HG02610 (cell line): ENCODE measurements at regions not wholly inside any gene's neighbourhood (a gene's known extent, or its start where the extent isn't known, plus 50 kb on each side); places are given as distances from the start of the nearest gene placed in this dataset.

Source experiments
- ATAC-seq: cut with Tn5 transposase; IDR thresholded peaks from one replicate; pipeline ENCODE4 v1.9.1; 2021; ENCODE audit warnings: mild to moderate bottlenecking, moderate library complexity; ENCODE audit not compliant: unreplicated experiment

DNA sequence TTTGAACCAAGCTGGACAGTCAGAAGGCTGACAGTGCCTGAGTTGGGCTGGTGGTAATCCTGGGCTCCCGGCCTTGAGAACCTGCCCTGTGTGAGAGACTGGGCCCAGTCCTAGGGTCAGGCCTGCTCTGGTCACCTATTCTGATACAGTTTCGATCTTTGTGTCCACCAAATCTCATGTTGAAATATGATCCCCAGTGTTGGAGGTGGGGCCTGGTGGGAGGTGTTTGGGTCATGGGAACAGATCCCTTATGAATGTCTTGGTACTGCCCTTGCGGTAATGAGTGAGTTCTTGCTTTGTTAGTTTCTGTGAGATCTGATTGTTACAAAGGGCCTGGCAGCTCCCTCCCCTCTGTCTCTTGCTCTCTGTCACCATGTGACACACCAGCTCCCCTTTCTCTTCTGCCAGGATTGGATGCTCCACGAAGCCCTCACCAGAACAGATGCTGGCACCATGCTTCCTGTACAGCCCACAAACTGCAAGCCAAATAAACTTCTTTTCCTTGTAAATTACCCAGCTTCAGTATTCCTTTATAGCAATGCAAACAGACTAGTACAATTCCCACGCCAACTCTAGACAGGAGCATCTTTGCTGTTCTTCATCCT is 111.8 kb upstream of the ZNF438 start:
- no peak for ATAC-seq

DNA sequence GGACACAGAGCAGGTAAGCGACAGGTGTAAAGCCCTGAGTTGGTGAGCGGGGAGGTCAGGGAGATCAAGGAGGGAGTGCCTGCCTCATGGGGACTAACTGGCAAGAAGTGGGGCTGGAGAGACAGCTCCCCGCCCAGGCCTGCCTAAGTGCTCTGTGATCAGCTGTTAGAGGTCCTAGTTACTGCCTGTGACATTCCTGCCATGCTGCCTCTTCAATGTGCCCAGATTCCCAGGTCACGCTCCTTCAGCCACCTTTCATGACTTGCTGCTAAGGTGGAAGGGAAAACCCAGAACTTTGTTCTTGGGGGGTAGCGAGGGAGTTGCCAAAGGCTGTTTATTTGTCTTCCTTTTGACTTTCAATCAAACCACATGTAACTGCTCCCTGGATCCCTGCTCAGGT is 114.3 kb upstream of the ZNF438 start:
- ATAC-seq: no peak

DNA sequence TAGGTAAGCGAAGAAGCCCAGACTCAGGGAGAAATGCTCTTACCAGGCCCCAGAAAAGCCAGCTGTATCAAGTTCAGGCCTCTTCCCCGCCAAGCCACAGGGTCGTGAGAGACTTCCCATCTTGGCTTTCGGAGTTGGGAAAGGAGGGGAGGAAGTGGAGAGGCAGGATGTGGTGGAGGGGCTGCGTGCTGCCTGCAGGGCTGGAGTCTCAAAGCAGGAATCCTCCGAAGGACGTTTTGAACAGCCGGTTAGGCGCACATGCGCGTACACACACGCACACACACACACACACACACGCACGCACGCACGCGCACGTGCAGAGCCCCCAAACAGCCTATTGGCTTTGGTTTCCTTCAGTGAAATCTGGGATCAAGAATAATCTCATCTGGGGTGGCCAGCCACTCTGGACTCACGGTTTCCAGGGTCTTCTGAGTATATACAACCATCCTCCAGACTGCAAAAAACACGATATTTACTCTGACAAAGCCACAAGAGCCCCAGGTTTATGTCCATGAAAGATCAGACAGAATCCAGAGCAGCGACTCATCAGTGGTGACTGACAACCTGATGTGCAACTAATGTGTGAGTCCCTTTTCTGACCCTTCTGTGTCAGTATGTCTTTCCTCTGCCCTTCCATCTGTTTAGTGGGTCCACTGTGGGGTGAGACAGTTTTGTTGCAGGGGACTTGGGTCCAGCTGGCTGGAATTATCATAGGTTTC is 115.0 kb upstream of the ZNF438 start:
- no peak for ATAC-seq

DNA sequence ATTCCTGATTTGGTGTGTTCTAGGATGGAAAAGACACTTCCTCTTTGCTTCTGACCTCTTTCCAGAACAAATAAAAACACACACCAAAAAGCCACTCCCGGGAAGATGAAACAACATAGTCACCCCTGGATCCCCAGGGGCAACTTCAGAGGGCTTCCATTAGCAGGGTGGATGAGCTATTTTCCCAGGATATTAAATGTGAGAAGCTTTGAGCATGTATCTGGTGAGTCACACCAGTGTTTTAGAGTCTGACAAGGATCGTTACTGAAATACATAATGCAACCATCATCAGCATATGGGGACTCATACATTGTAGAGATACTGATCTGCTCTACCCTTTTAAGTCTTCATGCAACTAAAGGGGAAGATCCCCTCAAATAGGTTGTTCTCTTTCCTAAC is 115.5 kb upstream of the ZNF438 start:
- no peak for ATAC-seq

DNA sequence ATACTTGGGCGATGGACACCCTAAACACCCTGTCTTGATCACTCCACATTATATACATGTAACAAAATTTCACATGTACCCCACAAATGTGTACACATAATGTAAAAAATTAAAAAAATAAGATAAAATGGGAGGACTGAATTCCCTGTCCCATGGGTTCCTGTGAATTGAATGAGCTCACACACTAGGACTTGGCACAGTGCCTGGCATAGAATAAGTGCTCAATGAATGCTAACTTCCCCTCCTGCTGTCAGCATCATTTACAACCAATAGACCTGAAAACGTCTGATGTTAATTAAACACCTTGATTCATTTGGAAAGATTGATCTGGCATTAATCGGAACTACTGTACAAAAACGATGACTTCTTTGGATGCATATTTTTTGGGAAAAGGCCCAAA is 117.3 kb upstream of the ZNF438 start:
- no peak for ATAC-seq

DNA sequence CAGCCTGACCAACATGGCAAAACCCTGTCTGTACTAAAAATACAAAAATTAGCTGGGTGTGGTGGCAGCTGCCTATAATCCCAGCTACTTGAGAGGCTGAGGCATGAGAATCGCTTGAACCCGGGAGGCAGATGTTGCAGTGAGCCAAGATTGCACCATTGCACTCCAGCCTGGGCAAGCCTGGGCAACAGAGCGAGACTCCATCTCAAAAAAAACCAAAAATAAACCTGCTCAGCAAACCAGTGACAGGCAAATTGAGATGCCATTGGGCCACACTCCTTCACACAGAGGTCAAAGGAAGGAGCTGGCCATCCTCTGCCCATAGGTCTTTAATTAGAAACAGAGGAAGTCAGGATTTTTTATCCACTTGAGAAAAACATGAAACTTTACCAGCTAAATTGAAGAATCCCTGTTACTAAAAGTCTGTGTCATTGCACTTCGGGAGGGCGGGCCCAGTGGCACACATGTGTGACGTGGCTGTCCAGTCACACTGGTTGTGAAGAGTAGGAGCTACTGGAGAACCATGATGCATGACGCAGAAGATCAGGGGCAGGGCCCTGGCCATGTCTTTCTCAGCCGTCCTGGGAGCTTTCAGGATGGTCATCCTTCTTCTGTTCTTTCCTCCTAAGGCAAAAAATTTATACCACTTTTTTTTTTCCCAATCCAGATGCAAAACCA is 118.3 kb upstream of the ZNF438 start:
- ATAC-seq: no peak

DNA sequence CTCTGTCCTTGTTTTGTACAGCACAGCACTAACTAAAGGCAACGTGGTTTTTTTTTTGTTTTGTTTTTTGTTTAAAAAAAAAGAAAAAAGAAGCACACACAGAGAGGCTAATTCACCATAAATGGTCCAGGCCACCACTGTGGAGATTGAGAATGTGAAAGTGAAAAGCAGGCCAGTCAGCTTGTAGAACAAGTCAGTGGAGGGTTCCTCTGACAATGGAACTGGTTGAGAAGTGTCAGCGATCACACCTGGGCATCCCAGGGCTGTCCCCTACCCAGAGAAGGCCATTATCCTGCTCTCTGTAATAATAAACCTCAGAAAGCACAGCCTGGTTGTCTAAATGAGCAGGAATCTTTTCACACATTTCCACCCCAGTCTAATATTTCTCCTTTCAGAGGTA is 119.6 kb upstream of the ZNF438 start:
- no peak for ATAC-seq

DNA sequence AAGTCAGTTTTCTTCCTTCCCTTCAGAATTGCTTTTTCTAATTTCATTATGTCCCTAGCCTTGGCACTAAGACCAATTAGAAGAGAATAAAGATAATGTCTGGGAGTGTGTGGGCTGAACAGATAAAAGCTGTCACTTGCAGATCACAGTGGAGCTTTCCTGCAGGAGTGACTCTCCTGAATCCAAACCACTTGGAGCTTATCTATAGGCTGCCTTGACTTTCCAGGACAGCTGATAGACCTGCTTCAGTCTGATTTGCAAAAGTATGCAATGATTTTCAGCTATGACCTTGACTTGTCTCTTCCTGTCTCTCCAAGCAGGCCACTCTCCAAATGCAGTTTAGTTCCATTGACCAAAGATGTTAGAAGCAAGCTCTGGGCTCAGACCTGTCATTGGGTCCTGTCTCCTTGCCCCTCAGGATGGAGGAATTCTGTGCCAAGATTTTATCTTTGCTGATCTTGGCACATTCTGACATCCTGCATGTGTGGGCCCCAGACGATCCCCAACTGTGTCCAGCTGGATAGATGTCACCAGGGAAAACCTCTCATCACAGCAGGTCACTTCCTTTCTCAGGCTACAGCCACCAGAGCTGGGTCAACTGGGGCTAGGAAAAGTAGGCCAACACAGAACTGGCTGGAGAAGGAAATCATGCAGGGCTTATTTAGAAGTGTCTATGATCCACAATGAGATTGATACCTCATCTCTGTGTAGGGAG is 120.9 kb upstream of the ZNF438 start:
- no peak for ATAC-seq

DNA sequence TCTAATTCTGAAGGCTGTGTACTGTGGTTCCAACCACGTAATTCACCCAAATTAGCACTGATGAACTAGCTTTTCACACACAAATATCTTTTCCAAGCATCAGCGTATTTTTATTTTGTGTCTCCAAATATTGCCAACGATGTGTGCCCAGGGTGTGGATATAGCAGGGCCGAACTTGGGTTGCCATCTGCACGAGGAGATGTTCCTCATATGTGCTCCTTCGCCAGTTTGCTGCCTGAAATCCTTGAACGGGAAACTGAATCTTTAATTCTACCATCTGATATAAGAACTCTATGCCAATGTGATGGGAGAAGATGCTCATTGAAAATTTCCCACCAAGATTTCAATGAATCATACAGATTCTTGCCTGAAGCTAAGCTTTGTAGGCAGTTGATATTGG is 121.5 kb upstream of the ZNF438 start:
- no peak for ATAC-seq

DNA sequence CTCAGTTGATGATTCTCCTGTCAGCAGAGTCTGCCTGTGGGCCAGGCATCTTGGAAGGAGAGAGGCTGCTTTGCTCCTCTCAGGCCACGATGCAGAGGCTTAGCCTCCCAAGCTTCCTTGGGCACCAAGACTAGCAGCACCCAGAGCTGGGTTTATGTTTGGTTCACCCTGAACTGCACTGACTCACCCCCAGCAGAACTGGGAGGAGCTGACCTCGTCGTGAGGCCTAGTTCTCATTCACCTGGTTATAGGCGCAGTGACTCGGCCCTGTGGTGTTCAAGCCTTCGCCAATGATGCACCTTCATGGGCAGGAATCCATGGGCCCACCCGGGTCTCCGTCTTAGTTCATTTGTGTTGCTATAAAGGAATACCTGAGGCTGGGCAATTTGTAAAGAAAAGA is 122.0 kb upstream of the ZNF438 start:
- no peak for ATAC-seq

DNA sequence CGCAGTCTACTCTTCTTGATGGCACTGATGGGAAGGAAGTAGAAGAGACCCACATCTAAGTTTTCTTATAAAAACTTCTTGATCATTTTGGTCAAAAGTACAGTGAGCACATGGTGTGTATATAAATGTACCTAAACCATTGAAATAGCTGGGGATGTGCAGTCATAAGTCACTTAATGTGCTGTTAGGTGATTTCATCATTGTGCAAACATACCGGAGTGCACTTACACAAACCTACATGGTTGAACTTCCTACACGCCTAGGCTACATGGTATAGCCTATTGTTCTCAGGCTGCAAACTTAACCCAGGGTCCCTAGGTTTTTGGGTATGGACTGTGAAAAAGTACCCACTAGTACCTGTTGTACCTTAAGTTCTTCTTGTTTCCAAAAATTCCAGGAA is 123.3 kb upstream of the ZNF438 start:
- no peak for ATAC-seq

DNA sequence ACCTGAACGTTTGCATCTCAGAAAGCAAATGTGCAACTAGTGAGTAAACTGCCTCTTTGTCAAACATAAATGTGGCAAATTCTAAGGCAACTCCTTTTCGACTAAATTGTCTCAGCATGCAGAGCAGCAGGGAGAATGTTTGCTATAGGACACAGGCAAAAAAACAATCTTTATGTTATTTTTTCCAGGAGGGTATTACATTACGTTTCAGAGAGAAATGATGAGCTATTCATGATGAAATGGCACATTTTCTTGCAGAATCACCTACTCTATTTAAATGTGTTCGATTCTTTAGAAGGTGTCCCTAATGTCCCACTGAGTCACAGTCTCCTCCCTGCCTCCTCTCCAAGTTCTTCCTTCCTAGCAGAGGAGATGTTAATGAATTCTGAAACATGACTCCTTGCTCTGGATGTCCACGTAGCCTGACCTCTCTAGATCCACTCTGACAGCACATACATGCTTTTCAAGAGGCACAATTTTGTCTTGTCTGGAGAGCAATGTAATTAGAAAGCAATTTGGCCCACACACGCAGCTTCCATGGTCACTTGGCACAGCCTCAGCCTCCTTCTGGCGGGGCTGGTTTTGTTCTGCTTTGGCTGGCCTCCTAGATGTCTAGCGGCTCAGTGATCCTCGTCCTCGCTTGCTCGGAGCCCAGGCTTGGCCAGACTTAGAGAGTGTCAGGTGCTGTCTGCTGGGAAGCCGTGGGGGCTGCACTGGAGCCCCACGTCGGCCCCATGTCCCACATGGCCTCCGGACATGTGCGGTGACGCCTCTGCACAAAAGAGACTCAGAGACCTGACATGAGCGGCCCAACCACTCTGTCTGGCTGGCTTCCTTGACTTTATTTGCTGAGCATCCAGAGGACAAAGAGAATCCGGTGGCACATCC is 125.7 kb upstream of the ZNF438 start:
- no peak for ATAC-seq

DNA sequence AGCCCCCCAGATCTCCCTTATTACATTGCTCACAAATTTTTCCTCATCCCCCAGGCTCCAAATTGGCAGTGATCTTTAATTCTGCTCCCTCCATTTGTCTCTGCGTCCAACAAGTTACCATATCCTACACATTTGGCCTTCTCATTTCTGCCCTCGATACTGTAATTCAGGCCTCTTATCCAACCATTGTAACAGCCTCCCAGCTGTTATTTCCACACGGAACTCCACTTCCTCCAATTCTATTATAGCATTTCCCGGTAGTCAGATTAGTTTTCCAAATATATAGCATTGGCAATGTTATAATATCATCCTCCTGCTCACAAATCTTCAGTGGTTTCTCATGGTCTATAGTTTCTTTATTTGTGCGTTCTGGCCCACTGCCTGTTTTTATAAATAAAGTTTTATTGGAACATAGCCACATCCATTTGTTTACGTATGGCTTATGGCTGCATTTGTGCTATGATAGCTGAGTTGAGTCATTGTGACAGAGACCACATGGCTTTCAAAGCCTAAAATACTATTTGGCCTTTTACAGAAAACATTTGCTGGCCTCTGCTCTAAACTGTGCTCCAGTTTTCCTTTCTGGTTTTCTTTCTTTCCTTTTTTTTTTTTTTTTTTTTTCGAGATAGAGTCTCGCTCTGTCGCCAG is 126.5 kb upstream of the ZNF438 start:
- no peak for ATAC-seq

DNA sequence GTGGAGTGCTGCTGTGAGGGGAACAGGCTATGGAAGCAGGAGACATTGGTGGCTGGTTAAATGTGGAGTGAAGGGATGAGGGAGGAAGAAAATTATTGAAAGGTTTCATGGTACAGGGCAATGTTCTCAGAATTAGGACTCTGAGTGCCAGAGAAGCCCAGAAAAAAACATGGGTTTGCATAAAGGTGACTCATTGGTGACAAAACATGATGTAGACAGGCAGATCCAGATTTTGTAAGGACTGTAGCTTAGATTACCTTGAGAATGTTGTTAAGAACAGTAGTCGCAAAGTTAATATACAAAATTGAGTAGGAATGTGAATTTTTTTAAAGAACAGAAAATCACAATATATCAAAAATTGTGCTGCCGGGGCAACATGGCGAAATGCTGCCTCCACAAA is 134.9 kb upstream of the ZNF438 start:
- no peak for ATAC-seq

DNA sequence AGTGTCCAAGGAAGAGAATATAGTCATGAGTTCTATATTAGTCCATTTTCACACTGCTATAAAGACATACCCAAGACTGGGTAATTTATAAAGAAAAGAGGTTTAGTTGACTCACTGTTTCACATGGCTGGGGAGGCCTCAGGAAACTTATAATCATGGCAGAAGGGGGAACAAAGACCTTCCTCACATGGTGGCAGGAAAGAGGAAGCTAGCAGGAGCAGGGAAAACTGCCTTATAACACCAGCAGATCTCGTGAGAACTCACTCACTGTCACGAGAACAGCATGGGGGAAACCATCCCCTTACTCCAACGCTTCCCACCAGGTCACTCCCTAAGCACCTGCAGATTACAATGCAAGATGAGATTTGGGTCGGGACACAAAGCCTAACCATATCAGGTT is 139.0 kb upstream of the ZNF438 start:
- ATAC-seq: no peak

DNA sequence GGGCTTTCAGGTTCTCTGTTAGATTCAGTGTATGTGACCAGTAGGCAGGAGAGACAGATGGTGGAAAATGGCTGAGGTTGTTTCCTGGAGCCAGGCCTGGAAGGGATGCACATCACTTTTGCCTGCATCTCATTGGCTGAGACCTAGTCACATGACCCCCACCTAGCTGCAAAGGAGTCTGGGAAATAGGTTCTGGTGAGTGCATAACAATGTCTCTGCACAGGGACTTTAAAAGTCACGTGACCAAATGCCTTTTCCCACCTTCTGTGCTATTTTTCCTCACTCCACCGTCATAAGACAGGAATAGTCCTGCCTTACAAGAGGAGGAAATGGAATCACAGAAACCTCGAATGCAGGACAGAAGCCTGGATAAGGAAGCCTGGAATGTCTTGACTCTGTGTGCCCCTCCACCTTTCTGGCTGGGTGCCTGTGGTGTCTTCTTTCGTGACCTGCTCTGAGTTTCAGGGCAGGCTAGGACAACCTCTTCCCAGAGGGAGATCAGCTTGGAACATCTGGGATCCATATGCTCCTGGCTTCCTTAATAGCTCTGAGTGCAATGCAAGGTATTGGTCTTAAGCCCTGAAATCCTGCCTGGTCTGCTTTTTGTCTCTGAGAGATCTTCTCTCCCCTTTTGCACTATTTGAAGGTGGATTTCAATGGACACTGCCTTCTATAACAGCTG is 139.9 kb upstream of the ZNF438 start:
- no peak for ATAC-seq

DNA sequence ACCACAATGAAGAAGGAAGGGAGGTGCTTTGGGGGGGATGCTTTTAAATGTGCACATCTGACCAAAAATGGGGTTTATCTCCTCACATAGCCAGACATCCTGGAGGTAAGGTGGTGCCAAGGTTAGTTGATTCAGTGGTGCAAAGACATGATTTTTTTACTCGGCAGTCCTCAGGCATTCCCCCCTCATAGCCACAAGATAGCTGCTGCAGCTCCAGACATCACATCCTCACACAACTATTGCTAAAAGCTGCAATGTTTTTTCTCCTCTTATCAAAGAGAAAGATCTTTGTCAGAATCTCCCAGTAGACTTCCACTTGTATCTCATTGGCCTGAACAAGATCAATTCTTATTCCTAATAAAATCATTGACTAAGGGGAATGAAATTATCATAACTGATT is 141.3 kb upstream of the ZNF438 start:
- no peak for ATAC-seq

DNA sequence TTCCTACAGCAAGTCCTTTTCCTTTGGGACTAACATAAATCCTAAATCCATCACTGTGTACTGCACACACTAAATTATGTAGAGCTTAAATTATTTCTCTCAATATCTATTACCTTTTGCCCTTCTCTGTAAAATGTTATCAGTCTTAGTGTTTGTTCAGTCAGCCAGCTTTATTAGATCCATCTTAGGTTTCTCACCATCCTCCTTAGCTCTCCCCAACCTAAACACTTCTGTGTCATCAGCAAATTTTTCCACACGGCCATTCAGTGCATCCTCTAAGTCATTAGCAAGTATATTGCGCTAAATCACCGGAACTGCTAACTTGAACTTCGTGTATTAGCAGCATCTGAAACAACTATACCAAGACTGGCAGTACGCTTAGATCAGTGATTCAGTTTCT is 142.1 kb upstream of the ZNF438 start:
- ATAC-seq: no peak

DNA sequence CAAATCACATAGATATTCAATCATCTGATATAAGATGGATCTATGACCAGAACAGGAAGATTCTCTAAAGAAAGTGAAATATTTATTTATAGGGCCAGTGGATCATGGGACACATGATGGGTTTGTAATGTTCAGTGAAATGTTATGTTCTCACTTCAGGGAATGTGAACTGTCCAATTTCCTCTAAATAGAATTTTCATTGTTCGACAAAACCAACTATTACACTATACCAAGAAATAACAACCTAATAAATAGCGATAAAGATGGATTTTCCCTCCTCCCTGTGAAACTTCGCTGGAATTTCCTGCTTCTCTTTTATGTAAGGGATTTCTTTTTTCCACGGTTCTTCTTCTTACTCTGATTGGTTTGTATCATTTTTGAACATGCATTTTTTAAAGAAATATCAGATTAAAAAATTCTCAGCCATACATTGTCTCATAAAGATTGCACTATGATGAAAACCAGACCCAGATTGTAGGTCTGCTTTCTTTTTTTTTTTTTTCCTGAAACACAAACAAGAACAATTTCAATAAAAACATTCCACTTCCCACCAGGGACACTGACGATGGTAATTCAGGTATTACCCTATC is 139.8 kb upstream of the ZEB1 start:
- ATAC-seq: no peak
